ENCODE measurements at regions not wholly inside any gene's neighbourhood (a gene's known extent, or its start where the extent isn't known, plus 50 kb on each side); places are given as distances from the start of the nearest gene placed in this dataset.

GRCh38 chr1:47563201-47563600 lies 125.4 kb downstream of the FOXD2 start:
- intact Hi-C loops (cut with DNase I), result no loop called here
- H3K4me1 ChIP-seq (replicated peaks in 1 of 2), result no peaks in the 10 kb centered on the region
- TF ChIP-seq POLR2A (IDR thresholded peaks at IDR 0.05) (no peak), CTCF (IDR thresholded peaks at IDR 0.05) (no peak)
- WGBS, 4 donors, result 61 to 83% (median 65%) methylated on average over 1 to 2 of the region's 2 CpGs
- H3K27ac ChIP-seq, result no peak overlapping the region
- no peak overlapping the region for H3K4me3 ChIP-seq
- no peaks in the 10 kb centered on the region for H3K9me3 ChIP-seq (replicated peaks in 1 of 3)
- H3K36me3 ChIP-seq (replicated peaks in 1 of 2), result no peaks in the 10 kb centered on the region
- DNase-seq, result no peak
- H3K27me3 ChIP-seq, result no peaks in the 10 kb centered on the region

- intact Hi-C loops (cut with DNase I), result no loop called here
- DNase-seq, result no peak
- Histone ChIP-seq H3K27me3 (no peaks in the 10 kb centered on the region), H3K4me1 (replicated peaks in 1 of 2) (peaks cover 0 to 2% of the 10 kb centered on the region in 2 donors), H3K36me3 (replicated peaks in 1 of 2) (no peaks in the 10 kb centered on the region), H3K4me3 (no peak overlapping the region), H3K27ac (no peak overlapping the region), H3K9me3 (replicated peaks in 1 of 3) (no peaks in the 10 kb centered on the region)
- TF ChIP-seq POLR2A (IDR thresholded peaks at IDR 0.05) (no peak), CTCF (IDR thresholded peaks at IDR 0.05) (no peak)
These were observed 126.7 kb downstream of the FOXD2 start for GRCh38 chr1:47564570-47564969.

GRCh38 chr1:47565092-47565491 lies 127.2 kb downstream of the FOXD2 start:
- 87 to 97% (median 90%) methylated on average over 2 of the region's 2 CpGs for WGBS, 4 donors
- Histone ChIP-seq H3K4me3 (no peak overlapping the region), H3K36me3 (replicated peaks in 1 of 2) (no peaks in the 10 kb centered on the region), H3K4me1 (replicated peaks in 1 of 2) (peaks cover 0 to 8% of the 10 kb centered on the region in 2 donors), H3K27me3 (no peaks in the 10 kb centered on the region), H3K27ac (no peak overlapping the region), H3K9me3 (replicated peaks in 1 of 3) (no peaks in the 10 kb centered on the region)
- no peak for TF ChIP-seq POLR2A (IDR thresholded peaks at IDR 0.05)
- TF ChIP-seq CTCF (IDR thresholded peaks at IDR 0.05), result no peak
- intact Hi-C loops (cut with DNase I), result no loop called here
- DNase-seq, result no peak

GRCh38 chr1:47565676-47566075 lies 127.8 kb downstream of the FOXD2 start:
- H3K27ac ChIP-seq, result no peak overlapping the region
- H3K36me3 ChIP-seq (replicated peaks in 1 of 2), result no peaks in the 10 kb centered on the region
- no peaks in the 10 kb centered on the region for H3K27me3 ChIP-seq
- no peak for DNase-seq
- peaks cover 0 to 9% of the 10 kb centered on the region in 2 donors for H3K4me1 ChIP-seq (replicated peaks in 1 of 2)
- TF ChIP-seq POLR2A (IDR thresholded peaks at IDR 0.05), result no peak
- TF ChIP-seq CTCF (IDR thresholded peaks at IDR 0.05), result no peak
- no peak overlapping the region for H3K4me3 ChIP-seq
- no peaks in the 10 kb centered on the region for H3K9me3 ChIP-seq (replicated peaks in 1 of 3)
- 62 to 84% (median 77%) methylated on average over 5 to 8 of the region's 8 CpGs for WGBS, 4 donors
- intact Hi-C loops (cut with DNase I), result no loop called here
